Mammary epithelial cell (primary cell): ENCODE measurements at regions not wholly inside any gene's neighbourhood (a gene's known extent, or its start where the extent isn't known, plus 50 kb on each side); places are given as distances from the start of the nearest gene placed in this dataset.

Experiments used
- EZH2 ChIP-seq: IDR thresholded peaks from 2 replicates; pipeline ENCODE4 v1.6.1; 2012; ENCODE audit warnings: low read length, inconsistent platforms, borderline replicate concordance
- TF ChIP-seq, protein P1 (sequence below), 2 donors: IDR thresholded peaks in 1 of 2; conservative IDR thresholded peaks in 1 of 2; 2 replicates each; pipeline ENCODE4 v1.5.1; 2011 to 2012; ENCODE audit warnings: inconsistent platforms in 2 of 2, low read length in 2 of 2, mild to moderate bottlenecking in 2 of 2, control low read depth in 1 of 2, low read depth in 1 of 2; ENCODE audit not compliant: insufficient read depth in 1 of 2; ENCODE audit errors: extremely low read depth in 1 of 2

DNA sequence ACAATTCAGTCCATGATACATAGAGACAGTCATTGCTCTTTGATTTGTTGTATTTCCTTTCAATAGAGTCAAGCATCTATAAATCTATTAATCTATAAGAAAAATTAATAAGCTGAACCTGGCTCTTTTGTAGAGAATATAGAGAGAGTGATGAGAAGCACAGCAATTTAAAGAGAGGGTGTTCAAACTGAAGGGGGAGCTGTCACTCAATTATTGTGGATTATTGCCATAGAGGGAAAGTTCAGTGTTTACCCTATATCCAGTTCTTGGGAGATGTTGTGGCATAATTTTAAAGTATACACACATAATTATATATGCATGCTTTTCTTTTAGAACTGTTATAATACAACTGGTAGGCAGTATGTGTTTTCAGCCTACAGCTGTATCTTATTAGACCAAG lies 1469.0 kb upstream of the PABPC4L start:
- TF ChIP-seq, protein P1, sequence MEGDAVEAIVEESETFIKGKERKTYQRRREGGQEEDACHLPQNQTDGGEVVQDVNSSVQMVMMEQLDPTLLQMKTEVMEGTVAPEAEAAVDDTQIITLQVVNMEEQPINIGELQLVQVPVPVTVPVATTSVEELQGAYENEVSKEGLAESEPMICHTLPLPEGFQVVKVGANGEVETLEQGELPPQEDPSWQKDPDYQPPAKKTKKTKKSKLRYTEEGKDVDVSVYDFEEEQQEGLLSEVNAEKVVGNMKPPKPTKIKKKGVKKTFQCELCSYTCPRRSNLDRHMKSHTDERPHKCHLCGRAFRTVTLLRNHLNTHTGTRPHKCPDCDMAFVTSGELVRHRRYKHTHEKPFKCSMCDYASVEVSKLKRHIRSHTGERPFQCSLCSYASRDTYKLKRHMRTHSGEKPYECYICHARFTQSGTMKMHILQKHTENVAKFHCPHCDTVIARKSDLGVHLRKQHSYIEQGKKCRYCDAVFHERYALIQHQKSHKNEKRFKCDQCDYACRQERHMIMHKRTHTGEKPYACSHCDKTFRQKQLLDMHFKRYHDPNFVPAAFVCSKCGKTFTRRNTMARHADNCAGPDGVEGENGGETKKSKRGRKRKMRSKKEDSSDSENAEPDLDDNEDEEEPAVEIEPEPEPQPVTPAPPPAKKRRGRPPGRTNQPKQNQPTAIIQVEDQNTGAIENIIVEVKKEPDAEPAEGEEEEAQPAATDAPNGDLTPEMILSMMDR (conservative IDR thresholded peaks at IDR 0.05 in 1 of 2, IDR thresholded peaks at IDR 0.05 in 1 of 2; ENCODE audit: extremely low read depth in 1 of 2, insufficient read depth in 1 of 2, low read depth in 1 of 2, low read length in 2 of 2), result no peak
- no peak for TF ChIP-seq EZH2
